ENCODE measurements at regions not wholly inside any gene's neighbourhood (a gene's known extent, or its start where the extent isn't known, plus 50 kb on each side); places are given as distances from the start of the nearest gene placed in this dataset.

GRCh38 chr10:44857363-44858016 is 53.6 kb upstream of the TMEM72 start:
- Histone ChIP-seq H3K27me3 (replicated peaks; ENCODE audit: control insufficient read depth, insufficient read depth, low read length) (0 out of 2 replicates have a peak, but pooled peaks cover 2% of the 10 kb centered on the region), H3K36me3 (ENCODE audit: control insufficient read depth, insufficient read depth, low read length) (no peaks in the 10 kb centered on the region), H3K4me3 (ENCODE audit: low read depth, low read length) (no peak overlapping the region), H3K4me1 (no peaks in the 10 kb centered on the region), H3K9me3 (no peaks in the 10 kb centered on the region)
- CTCF ChIA-PET: interaction anchor here (0.9 kb wide), 1 partner anchor 123 kb away, joined by 4 read pairs; no protein-coding TSS in a partner anchor
- Mint-ChIP-seq H3K36me3 (ENCODE audit: insufficient read depth, unreplicated experiment) (no peaks in the 10 kb centered on the region), H3K4me1 (ENCODE audit: low read depth, unreplicated experiment) (no peaks in the 10 kb centered on the region), H3K9me3 (ENCODE audit: unreplicated experiment) (no peaks in the 10 kb centered on the region), H3K4me3 (ENCODE audit: unreplicated experiment) (no peak overlapping the region), H3K27me3 (ENCODE audit: insufficient read depth, unreplicated experiment) (peaks cover 8% of the 10 kb centered on the region), H3K27ac (ENCODE audit: unreplicated experiment) (no peak overlapping the region)
- intact Hi-C loops (cut with micrococcal nuclease; ENCODE audit: unreplicated experiment): loop anchor here (1.0 to 10.0 kb wide), 3 partner anchors 123 to 1186 kb away; no protein-coding TSS in a partner anchor
- POLR2A ChIA-PET: no interaction called here
- DNase-seq: peak in 1 of 2 experiments; percentile 78
- peak; percentile 99 for TF ChIP-seq CTCF (IDR thresholded peaks at IDR 0.05; ENCODE audit: insufficient read depth in 1 of 2, low read depth in 1 of 2, low read length in 1 of 2, severe bottlenecking in 1 of 2, unreplicated experiment in 1 of 2)
- no TSS peak for BruUV-seq (replicated peaks)

GRCh38 chr10:44858017-44858371 is 53.1 kb upstream of the TMEM72 start:
- Mint-ChIP-seq H3K27me3 (ENCODE audit: insufficient read depth, unreplicated experiment) (peaks cover 9% of the 10 kb centered on the region), H3K9me3 (ENCODE audit: unreplicated experiment) (no peaks in the 10 kb centered on the region)

DNA sequence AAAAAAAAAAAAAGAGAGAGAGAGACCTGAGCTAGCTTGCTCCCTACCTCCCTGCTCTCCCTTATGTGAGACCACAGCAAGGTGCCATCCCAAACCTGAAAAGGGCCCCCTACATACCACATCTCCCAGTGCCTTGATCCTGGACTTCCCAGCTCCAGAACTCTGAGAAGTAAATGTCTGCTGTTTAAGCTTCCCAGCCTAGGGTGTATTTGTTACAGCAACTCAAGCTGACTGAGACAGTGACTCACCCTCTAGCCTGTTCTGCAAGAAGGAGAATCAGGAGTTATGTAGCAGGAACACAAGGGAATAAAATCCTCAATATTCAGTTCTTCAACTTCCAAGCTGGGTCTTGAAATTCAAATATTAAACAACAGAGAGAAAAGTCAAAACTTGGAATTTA is 52.1 kb upstream of the TMEM72 start:
- no peaks in the 10 kb centered on the region for H3K36me3 Mint-ChIP-seq (ENCODE audit: insufficient read depth, unreplicated experiment)
- H3K4me3 Mint-ChIP-seq (ENCODE audit: unreplicated experiment): no peak overlapping the region
- POLR2A ChIA-PET: no interaction called here
- no peaks in the 10 kb centered on the region for H3K27me3 ChIP-seq (replicated peaks; ENCODE audit: control insufficient read depth, insufficient read depth, low read length)
- CTCF ChIA-PET: interaction anchor here (0.6 to 0.9 kb wide), 3 partner anchors 32 to 459 kb away, joined by 3 to 5 read pairs (median 4); no protein-coding TSS in a partner anchor
- H3K36me3 ChIP-seq (ENCODE audit: control insufficient read depth, insufficient read depth, low read length): no peaks in the 10 kb centered on the region
- H3K9me3 Mint-ChIP-seq (ENCODE audit: unreplicated experiment): no peaks in the 10 kb centered on the region
- H3K4me1 Mint-ChIP-seq (ENCODE audit: low read depth, unreplicated experiment): peaks cover 6% of the 10 kb centered on the region
- no peak overlapping the region for H3K4me3 ChIP-seq (ENCODE audit: low read depth, low read length)
- H3K27me3 Mint-ChIP-seq (ENCODE audit: insufficient read depth, unreplicated experiment): peaks cover 13% of the 10 kb centered on the region
- no peak overlapping the region for H3K27ac Mint-ChIP-seq (ENCODE audit: unreplicated experiment)
- TF ChIP-seq CTCF (IDR thresholded peaks at IDR 0.05; ENCODE audit: insufficient read depth in 1 of 2, low read depth in 1 of 2, low read length in 1 of 2, severe bottlenecking in 1 of 2, unreplicated experiment in 1 of 2): no peak
- no peak for DNase-seq
- BruUV-seq (replicated peaks): no TSS peak
- H3K9me3 ChIP-seq: no peaks in the 10 kb centered on the region
- H3K4me1 ChIP-seq: 0 out of 2 replicates have a peak, but pooled peaks cover 6% of the 10 kb centered on the region
- intact Hi-C loops (cut with micrococcal nuclease; ENCODE audit: unreplicated experiment): loop anchor here (10.0 kb wide), 1 partner anchor 284 kb away; no protein-coding TSS in a partner anchor

More at GRCh38 chr10:44858017-44858371, 53.1 kb upstream of the TMEM72 start:
- no peak for TF ChIP-seq CTCF (IDR thresholded peaks at IDR 0.05; ENCODE audit: insufficient read depth in 1 of 2, low read depth in 1 of 2, low read length in 1 of 2, severe bottlenecking in 1 of 2, unreplicated experiment in 1 of 2)
- no peaks in the 10 kb centered on the region for H3K4me1 Mint-ChIP-seq (ENCODE audit: low read depth, unreplicated experiment)
- ChIA-PET POLR2A (no interaction called here), CTCF (interaction anchor here (0.9 kb wide), 2 partner anchors 33 to 123 kb away, joined by 3 to 4 read pairs; no protein-coding TSS in a partner anchor)
- Histone ChIP-seq H3K4me1 (no peaks in the 10 kb centered on the region), H3K36me3 (ENCODE audit: control insufficient read depth, insufficient read depth, low read length) (no peaks in the 10 kb centered on the region), H3K9me3 (no peaks in the 10 kb centered on the region), H3K4me3 (ENCODE audit: low read depth, low read length) (no peak overlapping the region), H3K27me3 (replicated peaks; ENCODE audit: control insufficient read depth, insufficient read depth, low read length) (0 out of 2 replicates have a peak, but pooled peaks cover 2% of the 10 kb centered on the region)
- H3K36me3 Mint-ChIP-seq (ENCODE audit: insufficient read depth, unreplicated experiment): no peaks in the 10 kb centered on the region
- H3K4me3 Mint-ChIP-seq (ENCODE audit: unreplicated experiment): no peak overlapping the region
- DNase-seq: no peak
- no peak overlapping the region for H3K27ac Mint-ChIP-seq (ENCODE audit: unreplicated experiment)
- intact Hi-C loops (cut with micrococcal nuclease; ENCODE audit: unreplicated experiment): loop anchor here (10.0 kb wide), 1 partner anchor 283 kb away; no protein-coding TSS in a partner anchor
- no TSS peak for BruUV-seq (replicated peaks)

All from Caco-2 (cell line).